GM19397 (cell line): ENCODE measurements at regions not wholly inside any gene's neighbourhood (a gene's known extent, or its start where the extent isn't known, plus 50 kb on each side); places are given as distances from the start of the nearest gene placed in this dataset.
"Not testable (repeated sequence)": the region's sequence is repeated elsewhere in the genome, so short reads cannot be mapped to it uniquely, and the experiment has no call there.

Experiments
- ATAC-seq: cut with Tn5 transposase; IDR thresholded peaks from one replicate; pipeline ENCODE4 v1.9.1; 2021; ENCODE audit warnings: mild to moderate bottlenecking, moderate library complexity; ENCODE audit not compliant: unreplicated experiment

DNA sequence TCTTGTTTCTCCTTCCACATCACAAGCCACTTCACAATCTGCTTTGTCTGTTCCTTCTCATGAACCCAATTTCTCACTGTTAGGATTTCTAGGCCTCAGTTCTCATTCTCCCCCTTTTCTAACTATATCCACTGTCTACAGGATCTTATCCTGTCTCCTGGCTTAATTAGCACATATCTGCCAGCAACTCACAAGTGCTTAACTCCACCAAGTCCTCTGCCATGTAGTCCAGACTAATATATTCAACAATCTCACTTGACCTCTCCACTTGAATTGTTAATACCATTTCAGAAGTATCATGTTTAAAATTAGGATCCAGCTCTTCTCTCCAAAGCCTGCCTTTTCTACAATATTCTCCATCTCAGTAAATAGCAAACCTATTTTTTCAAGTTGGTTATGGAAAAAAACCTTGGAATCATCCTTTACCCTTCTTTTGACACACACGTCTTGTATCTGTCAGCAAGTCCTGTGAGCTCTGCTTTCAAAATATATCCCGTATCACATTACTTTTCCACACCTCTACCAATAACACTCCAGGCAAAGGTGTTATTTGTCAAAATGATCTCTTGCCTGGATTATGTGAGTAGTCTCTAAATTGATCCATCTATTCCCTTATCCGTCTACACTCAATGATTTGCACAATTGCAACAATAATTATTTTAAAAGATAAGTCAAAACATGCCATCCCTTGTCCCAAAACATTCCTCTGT, 127.2 kb upstream of the SLIT2 start:
- no peak for ATAC-seq

DNA sequence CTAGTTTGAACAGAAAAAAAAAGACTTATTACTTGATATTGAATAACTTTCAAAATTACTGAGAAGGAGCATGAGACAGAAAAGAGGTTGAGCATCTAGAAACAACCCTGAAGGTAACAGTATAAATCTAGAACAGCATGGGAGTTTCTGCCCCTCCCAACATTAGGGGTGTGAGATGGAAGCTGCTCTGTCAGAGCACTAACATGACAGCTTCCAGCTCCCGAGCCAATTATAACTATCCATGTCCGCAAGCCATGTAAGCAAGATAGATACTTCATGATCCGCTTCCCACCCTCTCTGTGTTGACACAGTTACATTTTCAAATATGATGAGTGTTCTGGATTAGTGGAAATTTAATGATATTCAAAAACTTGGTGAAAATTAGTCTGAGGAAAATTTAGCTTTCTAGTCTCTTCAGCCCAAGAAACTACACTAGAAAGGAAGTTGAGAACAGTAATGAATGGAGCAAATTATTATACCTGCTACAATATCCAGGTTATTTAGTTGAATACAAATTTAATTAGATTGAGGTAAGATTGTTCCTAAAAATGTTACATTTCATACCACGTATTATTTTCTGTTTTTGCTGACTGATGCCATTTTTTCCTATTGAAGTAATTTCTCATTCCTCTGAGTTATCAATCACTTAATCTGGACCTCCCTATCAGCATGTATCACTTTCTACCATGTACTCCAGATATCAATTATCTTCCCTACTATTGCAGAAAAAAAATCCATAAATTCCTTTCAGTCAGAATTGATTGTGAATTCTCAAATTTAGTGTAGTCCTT, 129.3 kb upstream of the SLIT2 start:
- no peak for ATAC-seq

- no peak for ATAC-seq
Observed at GRCh38 chr4:20119141-20119540, 132.6 kb upstream of the SLIT2 start.

DNA sequence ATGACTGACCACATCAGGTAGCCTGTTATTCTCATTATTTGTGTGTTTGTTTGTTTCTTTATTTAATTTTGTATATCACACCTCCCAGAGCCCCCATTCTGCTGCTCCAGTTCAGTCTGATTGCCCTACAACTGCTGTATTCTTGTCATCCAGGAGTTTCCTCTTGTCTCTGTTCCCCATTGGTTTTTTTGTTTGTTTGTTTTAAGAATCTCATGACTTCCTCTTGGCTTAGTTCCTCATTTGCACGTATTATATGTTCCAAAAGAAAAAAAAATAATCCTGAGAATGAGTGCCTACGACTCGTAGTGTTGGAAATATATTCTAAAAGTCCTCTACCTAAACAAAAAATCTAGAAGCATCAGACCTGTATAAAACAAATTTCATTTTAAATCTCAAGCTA, 142.3 kb upstream of the SLIT2 start:
- ATAC-seq = no peak

GRCh38 chr4:20106921-20107320, 144.8 kb upstream of the SLIT2 start:
- no peak for ATAC-seq

DNA sequence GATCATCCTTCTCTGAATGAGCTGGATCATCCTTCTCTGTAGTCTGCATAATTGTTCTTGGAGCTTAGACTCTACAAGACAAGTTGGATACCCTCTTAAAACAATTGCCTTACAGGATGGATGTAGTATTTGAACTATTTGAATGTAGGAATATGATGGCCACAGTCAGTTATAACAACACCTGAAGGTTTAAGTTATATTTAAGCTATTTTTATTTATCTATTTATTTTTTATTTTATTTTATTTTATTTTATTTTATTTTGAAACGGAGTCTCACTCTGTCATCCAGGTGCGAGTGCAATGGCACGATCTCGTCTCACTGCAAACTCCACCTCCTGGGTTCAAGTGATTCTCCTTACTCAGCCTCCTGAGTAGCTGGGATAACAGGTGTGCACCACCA, 149.9 kb upstream of the SLIT2 start:
- no peak for ATAC-seq

GRCh38 chr4:20096911-20097310, 154.8 kb upstream of the SLIT2 start:
- ATAC-seq = no peak

GRCh38 chr4:20095805-20096541, 155.7 kb upstream of the SLIT2 start:
- no peak for ATAC-seq

- no peak for ATAC-seq
Observed at GRCh38 chr4:20091781-20092180, 159.9 kb upstream of the SLIT2 start.

DNA sequence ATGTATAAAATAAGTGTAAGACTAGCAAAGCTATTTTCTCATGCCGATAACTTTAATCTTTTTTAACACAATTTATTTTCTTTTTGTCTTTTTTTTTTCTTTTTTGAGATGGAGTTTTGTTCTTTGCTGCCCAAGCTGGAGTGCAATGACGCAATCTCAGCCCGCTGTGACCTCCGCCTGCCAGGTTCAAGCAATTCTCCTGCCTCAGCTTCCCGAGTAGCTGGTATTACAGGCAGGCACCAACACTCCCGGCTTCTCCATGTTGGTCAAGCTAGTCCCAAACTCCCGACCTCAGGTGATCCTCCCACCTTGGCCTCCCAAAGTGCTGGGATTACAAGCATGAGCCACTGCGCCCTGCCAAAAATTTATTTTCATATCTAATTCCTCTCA, 164.2 kb upstream of the SLIT2 start:
- ATAC-seq = no peak

DNA sequence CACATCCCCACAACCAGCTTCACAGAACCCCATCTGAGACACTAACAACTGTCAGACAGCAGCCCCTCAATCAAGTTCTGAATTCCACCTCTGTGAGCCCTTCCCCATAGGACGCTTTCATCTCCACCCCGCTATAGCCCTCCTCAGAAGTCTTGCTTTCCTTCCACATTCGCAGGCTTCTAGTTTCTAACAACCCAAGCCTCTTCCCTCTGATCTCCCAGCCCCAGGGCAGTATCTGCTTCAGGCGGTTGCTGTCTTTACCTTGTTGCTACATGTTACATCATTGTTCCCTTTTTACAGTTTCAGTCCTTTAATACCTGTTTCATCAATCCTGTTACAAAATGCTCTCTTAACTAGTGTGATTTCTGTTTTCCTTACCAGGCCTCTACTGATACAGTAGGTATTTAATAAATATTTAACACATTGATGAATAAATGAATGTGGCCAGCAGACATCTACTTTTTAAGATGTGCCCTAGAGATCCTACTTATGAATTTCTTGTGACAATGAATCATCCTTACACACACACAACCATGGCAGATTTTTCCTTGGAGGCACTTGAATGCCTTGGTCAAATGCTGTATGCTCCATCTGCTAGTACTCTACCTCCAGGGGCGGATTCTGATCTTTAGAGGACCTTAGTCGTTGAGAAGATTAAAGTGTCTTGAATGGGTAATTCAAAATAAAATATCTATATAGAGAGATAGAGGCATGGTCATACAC, 164.7 kb upstream of the SLIT2 start:
- no peak for ATAC-seq

- ATAC-seq = no peak
Observed at GRCh38 chr4:20086067-20086798, 165.5 kb upstream of the SLIT2 start.

DNA sequence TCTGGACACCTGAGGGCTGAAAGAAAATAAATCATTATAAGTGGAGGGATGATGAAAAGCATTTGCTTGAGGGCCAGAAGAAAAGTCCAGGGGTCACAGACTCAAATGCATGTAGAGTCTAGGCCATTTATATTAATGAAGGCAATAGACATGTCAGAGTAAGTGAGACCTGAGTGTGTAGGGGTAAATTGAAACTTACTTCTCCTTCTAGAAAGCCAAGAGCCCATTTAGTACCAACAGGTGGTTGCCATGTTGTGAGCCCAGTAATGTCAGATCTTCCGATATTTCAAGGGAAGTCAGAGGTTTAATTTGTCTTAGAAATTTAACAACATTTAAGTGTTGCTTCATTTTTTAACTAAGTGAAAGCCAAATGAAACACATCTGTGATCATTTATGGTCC, 166.1 kb upstream of the SLIT2 start:
- ATAC-seq = no peak

GRCh38 chr4:20085156-20085555, 166.5 kb upstream of the SLIT2 start:
- no peak for ATAC-seq

- ATAC-seq = no peak
Observed at GRCh38 chr4:20084488-20084887, 167.2 kb upstream of the SLIT2 start.

GRCh38 chr4:20078644-20079043, 173.1 kb upstream of the SLIT2 start:
- no peak for ATAC-seq

DNA sequence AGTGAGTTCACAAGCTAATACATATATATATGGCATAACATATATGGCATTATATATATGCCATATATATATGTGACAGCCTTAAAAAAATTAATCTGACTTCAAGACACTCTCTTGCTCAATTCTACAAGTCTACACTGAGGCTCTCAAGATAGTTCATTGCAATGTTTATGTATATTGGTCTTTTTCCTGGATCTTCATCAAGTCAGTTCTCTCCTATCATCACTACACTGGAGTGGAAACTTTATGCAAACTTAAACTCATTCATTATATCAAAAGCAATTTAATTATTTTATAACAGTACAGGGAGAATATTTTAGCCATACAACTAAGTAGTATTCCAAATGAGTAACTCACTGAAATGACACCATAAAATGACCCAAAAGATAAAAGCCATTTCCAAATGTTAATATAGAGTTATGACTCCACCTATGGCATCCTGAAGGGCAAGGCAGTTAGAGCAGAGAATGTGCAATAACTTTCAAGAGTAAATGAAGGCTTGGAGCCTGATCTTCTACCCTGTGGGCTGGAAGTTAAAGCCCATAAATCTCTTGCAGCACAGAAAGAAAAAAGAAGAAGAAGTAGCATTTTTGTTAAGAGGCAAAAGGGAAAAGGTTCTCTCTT, 176.3 kb upstream of the SLIT2 start:
- no peak for ATAC-seq

- no peak for ATAC-seq
Observed at GRCh38 chr4:20074450-20074849, 177.3 kb upstream of the SLIT2 start.

DNA sequence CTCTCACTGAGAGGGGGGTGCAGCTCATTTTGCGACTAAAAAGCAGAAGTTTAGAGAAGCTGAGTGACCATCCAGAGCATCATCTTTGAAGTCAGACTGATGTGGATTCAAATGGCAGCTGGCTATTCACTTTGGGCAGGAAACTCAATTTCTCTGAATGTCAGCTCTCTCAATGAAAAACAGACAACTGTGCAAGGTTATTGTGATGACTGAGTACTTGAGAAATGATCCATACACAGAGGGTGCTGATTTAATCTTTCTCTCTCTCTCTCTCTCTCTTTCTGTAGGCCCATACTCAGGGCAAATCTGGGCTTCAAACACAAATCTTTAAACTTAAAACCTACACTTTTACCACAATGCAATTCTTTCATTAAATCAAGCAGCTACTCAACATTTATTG, 185.8 kb upstream of the SLIT2 start:
- ATAC-seq = no peak

GRCh38 chr4:20062857-20063256, 188.8 kb upstream of the SLIT2 start:
- ATAC-seq = not testable (repeated sequence)
